GM12892 (cell line): ENCODE measurements at regions not wholly inside any gene's neighbourhood (a gene's known extent, or its start where the extent isn't known, plus 50 kb on each side); places are given as distances from the start of the nearest gene placed in this dataset.

ENCODE experiments used
- POLR2A ChIP-seq: IDR thresholded peaks from 2 replicates; pipeline ENCODE4 v1.6.1; 2011; ENCODE audit warnings: low read depth, low read length, control low read depth
- POLR2AphosphoS5 ChIP-seq: IDR thresholded peaks from 2 replicates; pipeline ENCODE4 v1.6.1; 2011; ENCODE audit warnings: low read depth, low read length, control low read depth

- no peak for TF ChIP-seq POLR2A
- no peak for TF ChIP-seq POLR2AphosphoS5
These were observed 309.3 kb downstream of the SV2B start for GRCh38 chr15:91409387-91409786.
